MM.1S (cell line): ENCODE measurements at regions not wholly inside any gene's neighbourhood (a gene's known extent, or its start where the extent isn't known, plus 50 kb on each side); places are given as distances from the start of the nearest gene placed in this dataset.

ENCODE experiments used
- DNase-seq: peaks from one replicate; pipeline ENCODE4 v3.0.0-alpha.2; 2015
- H2AFZ ChIP-seq: fragments of 300-600 bp; sonication (generic); 2 replicates; pipeline ENCODE4 v1.6.0; 2016; ENCODE audit warnings: antibody characterized with exemption, low read length
- H3F3A ChIP-seq: fragments of 300-600 bp; sonication (generic); 2 replicates; pipeline ENCODE4 v1.6.1; 2016; ENCODE audit warnings: mild to moderate bottlenecking, antibody characterized with exemption, low read length, moderate library complexity, mixed read lengths; ENCODE audit not compliant: insufficient read depth
- H3K27ac ChIP-seq: fragments of 300-600 bp; sonication (generic); 2 replicates; pipeline ENCODE4 v1.5.1; 2016; ENCODE audit warnings: mild to moderate bottlenecking, low read length
- H3K27me3 ChIP-seq: fragments of 300-600 bp; sonication (generic); replicated peaks from 2 replicates; pipeline ENCODE4 v1.6.0; 2016; ENCODE audit warnings: low read length; ENCODE audit not compliant: insufficient read depth
- H3K36me3 ChIP-seq: fragments of 300-600 bp; sonication (generic); replicated peaks from 2 replicates; pipeline ENCODE4 v1.6.1; 2016; ENCODE audit warnings: mild to moderate bottlenecking, low read length, mixed read lengths; ENCODE audit not compliant: insufficient read depth
- H3K4me1 ChIP-seq: fragments of 300-600 bp; sonication (generic); 2 replicates; pipeline ENCODE4 v1.6.1; 2016; ENCODE audit warnings: low read length, mixed read lengths
- H3K4me2 ChIP-seq: fragments of 300-600 bp; sonication (generic); 2 replicates; pipeline ENCODE4 v1.6.0; 2016; ENCODE audit warnings: low read depth, low read length
- H3K4me3 ChIP-seq: fragments of 300-600 bp; sonication (generic); 2 replicates; pipeline ENCODE4 v1.5.1; 2016; ENCODE audit warnings: low read length, mixed read lengths
- H3K79me2 ChIP-seq: fragments of 300-600 bp; sonication (generic); 2 replicates; pipeline ENCODE4 v1.6.1; 2016; ENCODE audit warnings: mixed run types, low read length, mixed read lengths
- H3K9ac ChIP-seq: fragments of 300-600 bp; sonication (generic); 2 replicates; pipeline ENCODE4 v1.6.1; 2016; ENCODE audit warnings: low read length, mixed read lengths
- H3K9me2 ChIP-seq: fragments of 300-600 bp; sonication (generic); replicated peaks from 2 replicates; pipeline ENCODE4 v1.6.1; 2016; ENCODE audit warnings: mild to moderate bottlenecking, low read length, mixed read lengths; ENCODE audit not compliant: insufficient read depth
- H3K9me3 ChIP-seq: fragments of 300-600 bp; sonication (generic); replicated peaks from 2 replicates; pipeline ENCODE4 v1.6.1; 2016; ENCODE audit warnings: mild to moderate bottlenecking, low read length, mixed read lengths; ENCODE audit not compliant: insufficient read depth
- H4K20me1 ChIP-seq: fragments of 300-600 bp; sonication (generic); 2 replicates; pipeline ENCODE4 v1.6.1; 2016; ENCODE audit warnings: mild to moderate bottlenecking, low read length, moderate library complexity, mixed read lengths; ENCODE audit not compliant: insufficient read depth
- CTCF ChIP-seq: fragments of 300-600 bp; sonication (generic); IDR thresholded peaks from 2 replicates; pipeline ENCODE4 v1.5.1; 2016; ENCODE audit warnings: antibody characterized with exemption, low read length, mixed read lengths
- EZH2 ChIP-seq: fragments of 300-600 bp; sonication (generic); optimal IDR thresholded peaks from 2 replicates; pipeline ENCODE3; 2017; ENCODE audit warnings: low read depth, mild to moderate bottlenecking, antibody characterized with exemption, low read length, mixed read lengths
- EZH2phosphoT487 ChIP-seq: fragments of 300-600 bp; sonication (generic); IDR thresholded peaks from 2 replicates; pipeline ENCODE4 v1.6.1; 2018; ENCODE audit warnings: antibody characterized with exemption, low read length

GRCh38 chr16:85197611-85198566, 85.6 kb upstream of the CIBAR2 start:
- no peak for TF ChIP-seq EZH2
- TF ChIP-seq CTCF = no peak
- no peak for TF ChIP-seq EZH2phosphoT487
- H3K9me3 ChIP-seq = no peaks in the 10 kb centered on the region
- no peaks in the 10 kb centered on the region for H3K9me2 ChIP-seq
- H3K4me2 ChIP-seq = no peak overlapping the region
- H2AFZ ChIP-seq = no peak overlapping the region
- H3K4me3 ChIP-seq = no peak overlapping the region
- peaks cover 58% of the 10 kb centered on the region for H3K27me3 ChIP-seq
- H4K20me1 ChIP-seq = no peaks in the 10 kb centered on the region
- H3K4me1 ChIP-seq = no peaks in the 10 kb centered on the region
- no peak overlapping the region for H3K27ac ChIP-seq
- no peaks in the 10 kb centered on the region for H3K36me3 ChIP-seq
- H3K9ac ChIP-seq = no peak overlapping the region
- DNase-seq = no peak
- no peaks in the 10 kb centered on the region for H3F3A ChIP-seq
- H3K79me2 ChIP-seq = no peaks in the 10 kb centered on the region

- H3K27ac ChIP-seq = no peak overlapping the region
- peaks cover 51% of the 10 kb centered on the region for H3K27me3 ChIP-seq
These were observed 86.9 kb upstream of the CIBAR2 start for GRCh38 chr16:85199069-85199725.

GRCh38 chr16:85199880-85200279, 87.6 kb upstream of the CIBAR2 start:
- Histone ChIP-seq H3K27ac (no peak overlapping the region), H3K27me3 (peaks cover 49% of the 10 kb centered on the region), H3K9ac (no peak overlapping the region), H3K4me2 (peak overlapping the region; percentile 19; the same call in 1 of the 2 replicates), H3F3A (no peaks in the 10 kb centered on the region), H3K79me2 (no peaks in the 10 kb centered on the region), H3K9me3 (no peaks in the 10 kb centered on the region), H3K9me2 (no peaks in the 10 kb centered on the region), H4K20me1 (no peaks in the 10 kb centered on the region), H3K4me3 (no peak overlapping the region), H3K4me1 (no peaks in the 10 kb centered on the region), H3K36me3 (no peaks in the 10 kb centered on the region), H2AFZ (no peak overlapping the region)
- no peak for DNase-seq
- TF ChIP-seq EZH2phosphoT487 = no peak

More at GRCh38 chr16:85199069-85199725, 86.9 kb upstream of the CIBAR2 start:
- H3K4me3 ChIP-seq = no peak overlapping the region
- H3K9me3 ChIP-seq = no peaks in the 10 kb centered on the region
- H4K20me1 ChIP-seq = no peaks in the 10 kb centered on the region
- H3K4me1 ChIP-seq = no peaks in the 10 kb centered on the region
- H3F3A ChIP-seq = no peaks in the 10 kb centered on the region
- no peak for DNase-seq
- no peak overlapping the region for H3K4me2 ChIP-seq
- no peaks in the 10 kb centered on the region for H3K36me3 ChIP-seq
- no peak overlapping the region for H3K9ac ChIP-seq
- no peaks in the 10 kb centered on the region for H3K79me2 ChIP-seq
- no peaks in the 10 kb centered on the region for H3K9me2 ChIP-seq
- TF ChIP-seq CTCF (no peak), EZH2phosphoT487 (no peak), EZH2 (no peak)
- no peak overlapping the region for H2AFZ ChIP-seq
